Activated T-cell treated with anti-CD3 and anti-CD28 coated beads, Interleukin-2, amount 50 U/mL, for 4 hours (primary cell): ENCODE measurements at regions not wholly inside any gene's neighbourhood (a gene's known extent, or its start where the extent isn't known, plus 50 kb on each side); places are given as distances from the start of the nearest gene placed in this dataset.

ENCODE experiments used
- ATAC-seq, 2 donors: fragments of 200-7000 bp; cut with Tn5 transposase; one replicate each; pipeline ENCODE4 v1.10.0; 2021
- DNase-seq: peaks from one replicate; pipeline ENCODE4 v3.0.0-alpha.2; 2020
- H3K27me3 Mint-ChIP-seq: one replicate; pipeline ENCODE4 v1.8.0; 2021; ENCODE audit warnings: low read depth, mixed read lengths
- H3K36me3 Mint-ChIP-seq: one replicate; pipeline ENCODE4 v1.8.0; 2022; ENCODE audit warnings: mixed read lengths; ENCODE audit not compliant: insufficient read depth
- H3K4me1 Mint-ChIP-seq: one replicate; pipeline ENCODE4 v1.8.0; 2021; ENCODE audit warnings: low read depth, mixed read lengths
- H3K4me3 Mint-ChIP-seq: one replicate; pipeline ENCODE4 v1.8.0; 2021; ENCODE audit warnings: mild to moderate bottlenecking, moderate library complexity, mixed read lengths
- H3K9me3 Mint-ChIP-seq: one replicate; pipeline ENCODE4 v1.8.0; 2021; ENCODE audit warnings: mixed read lengths

GRCh38 chr13:78334059-78334458 lies 269.3 kb downstream of the POU4F1 start:
- DNase-seq: no peak
- Mint-ChIP-seq H3K36me3 (no peaks in the 10 kb centered on the region), H3K4me3 (no peak overlapping the region), H3K9me3 (no peaks in the 10 kb centered on the region), H3K27me3 (peaks cover 2% of the 10 kb centered on the region), H3K4me1 (no peaks in the 10 kb centered on the region)
- ATAC-seq: no peak

- Mint-ChIP-seq H3K4me1 (no peaks in the 10 kb centered on the region), H3K36me3 (no peaks in the 10 kb centered on the region), H3K9me3 (no peaks in the 10 kb centered on the region), H3K27me3 (no peaks in the 10 kb centered on the region), H3K4me3 (no peak overlapping the region)
- no peak for ATAC-seq
- no peak for DNase-seq
These were observed 276.7 kb downstream of the POU4F1 start for GRCh38 chr13:78326633-78327032.

- DNase-seq: no peak
- Mint-ChIP-seq H3K4me3 (no peak overlapping the region), H3K36me3 (no peaks in the 10 kb centered on the region), H3K9me3 (no peaks in the 10 kb centered on the region), H3K27me3 (no peaks in the 10 kb centered on the region), H3K4me1 (no peaks in the 10 kb centered on the region)
- ATAC-seq: no peak
These were observed 277.8 kb downstream of the POU4F1 start for GRCh38 chr13:78325585-78325984.

- no peaks in the 10 kb centered on the region for H3K27me3 Mint-ChIP-seq
- ATAC-seq (no peak), DNase-seq (no peak)
- H3K9me3 Mint-ChIP-seq: no peaks in the 10 kb centered on the region
- H3K36me3 Mint-ChIP-seq: no peaks in the 10 kb centered on the region
- H3K4me1 Mint-ChIP-seq: no peaks in the 10 kb centered on the region
- no peak overlapping the region for H3K4me3 Mint-ChIP-seq
These were observed 279.5 kb downstream of the POU4F1 start for GRCh38 chr13:78323848-78324247.

GRCh38 chr13:78323040-78323439 lies 280.3 kb downstream of the POU4F1 start:
- ATAC-seq: no peak
- no peaks in the 10 kb centered on the region for H3K36me3 Mint-ChIP-seq
- H3K27me3 Mint-ChIP-seq: no peaks in the 10 kb centered on the region
- H3K9me3 Mint-ChIP-seq: no peaks in the 10 kb centered on the region
- DNase-seq: no peak
- H3K4me1 Mint-ChIP-seq: no peaks in the 10 kb centered on the region
- no peak overlapping the region for H3K4me3 Mint-ChIP-seq

- Mint-ChIP-seq H3K27me3 (no peaks in the 10 kb centered on the region), H3K4me1 (no peaks in the 10 kb centered on the region), H3K4me3 (no peak overlapping the region), H3K9me3 (no peaks in the 10 kb centered on the region), H3K36me3 (no peaks in the 10 kb centered on the region)
- DNase-seq (no peak), ATAC-seq (no peak)
These were observed 284.2 kb downstream of the POU4F1 start for GRCh38 chr13:78319101-78319627.

- ATAC-seq (no peak), DNase-seq (no peak)
- no peaks in the 10 kb centered on the region for H3K4me1 Mint-ChIP-seq
- H3K9me3 Mint-ChIP-seq: no peaks in the 10 kb centered on the region
- no peaks in the 10 kb centered on the region for H3K27me3 Mint-ChIP-seq
- no peak overlapping the region for H3K4me3 Mint-ChIP-seq
- H3K36me3 Mint-ChIP-seq: no peaks in the 10 kb centered on the region
These were observed 286.3 kb downstream of the POU4F1 start for GRCh38 chr13:78317030-78317429.

GRCh38 chr13:78309497-78310180 lies 293.7 kb downstream of the POU4F1 start:
- no peaks in the 10 kb centered on the region for H3K36me3 Mint-ChIP-seq
- ATAC-seq: no peak
- no peak for DNase-seq
- H3K4me1 Mint-ChIP-seq: no peaks in the 10 kb centered on the region
- peaks cover 2% of the 10 kb centered on the region for H3K27me3 Mint-ChIP-seq
- H3K4me3 Mint-ChIP-seq: no peak overlapping the region
- H3K9me3 Mint-ChIP-seq: no peaks in the 10 kb centered on the region

GRCh38 chr13:78306519-78307206 lies 296.7 kb downstream of the POU4F1 start:
- Mint-ChIP-seq H3K36me3 (no peaks in the 10 kb centered on the region), H3K4me3 (no peak overlapping the region), H3K4me1 (no peaks in the 10 kb centered on the region), H3K9me3 (no peaks in the 10 kb centered on the region), H3K27me3 (peaks cover 2% of the 10 kb centered on the region)
- DNase-seq (no peak), ATAC-seq (no peak)

GRCh38 chr13:78305171-78305570 lies 298.2 kb downstream of the POU4F1 start:
- no peaks in the 10 kb centered on the region for H3K36me3 Mint-ChIP-seq
- DNase-seq (no peak), ATAC-seq (no peak)
- H3K4me1 Mint-ChIP-seq: no peaks in the 10 kb centered on the region
- H3K9me3 Mint-ChIP-seq: no peaks in the 10 kb centered on the region
- H3K27me3 Mint-ChIP-seq: peaks cover 2% of the 10 kb centered on the region
- no peak overlapping the region for H3K4me3 Mint-ChIP-seq

GRCh38 chr13:78299832-78300623 lies 303.3 kb downstream of the POU4F1 start:
- Mint-ChIP-seq H3K4me3 (no peak overlapping the region), H3K4me1 (no peaks in the 10 kb centered on the region), H3K9me3 (no peaks in the 10 kb centered on the region), H3K36me3 (no peaks in the 10 kb centered on the region), H3K27me3 (peaks cover 2% of the 10 kb centered on the region)
- ATAC-seq (no peak), DNase-seq (no peak)

- Mint-ChIP-seq H3K4me1 (no peaks in the 10 kb centered on the region), H3K9me3 (no peaks in the 10 kb centered on the region), H3K36me3 (no peaks in the 10 kb centered on the region), H3K4me3 (no peak overlapping the region), H3K27me3 (peaks cover 2% of the 10 kb centered on the region)
- ATAC-seq (no peak), DNase-seq (no peak)
These were observed 304.7 kb downstream of the POU4F1 start for GRCh38 chr13:78298657-78299056.

- DNase-seq (no peak), ATAC-seq (no peak)
- Mint-ChIP-seq H3K4me3 (no peak overlapping the region), H3K27me3 (no peaks in the 10 kb centered on the region), H3K4me1 (no peaks in the 10 kb centered on the region), H3K9me3 (peaks cover 31% of the 10 kb centered on the region), H3K36me3 (no peaks in the 10 kb centered on the region)
These were observed 316.6 kb downstream of the POU4F1 start for GRCh38 chr13:78286748-78287147.

GRCh38 chr13:78265098-78265497 lies 338.3 kb downstream of the POU4F1 start:
- H3K36me3 Mint-ChIP-seq: no peaks in the 10 kb centered on the region
- ATAC-seq (no peak), DNase-seq (no peak)
- no peak overlapping the region for H3K4me3 Mint-ChIP-seq
- peaks cover 6% of the 10 kb centered on the region for H3K9me3 Mint-ChIP-seq
- H3K27me3 Mint-ChIP-seq: no peaks in the 10 kb centered on the region
- H3K4me1 Mint-ChIP-seq: no peaks in the 10 kb centered on the region
